GM12892 (cell line): ENCODE measurements at regions not wholly inside any gene's neighbourhood (a gene's known extent, or its start where the extent isn't known, plus 50 kb on each side); places are given as distances from the start of the nearest gene placed in this dataset.

Experiments
- DNase-seq: peaks from one replicate; pipeline ENCODE4 v3.0.0; 2011; ENCODE audit not compliant: insufficient read length
- FAIRE-seq: peaks from 2 replicates; lab custom pipeline; 2011; peaks lifted over from hg19 to GRCh38; lab: Jason Lieb, UNC
- POLR2A ChIP-seq: IDR thresholded peaks from 2 replicates; pipeline ENCODE4 v1.6.1; 2011; ENCODE audit warnings: low read depth, low read length, control low read depth
- POLR2AphosphoS5 ChIP-seq: IDR thresholded peaks from 2 replicates; pipeline ENCODE4 v1.6.1; 2011; ENCODE audit warnings: low read depth, low read length, control low read depth
- TAF1 ChIP-seq: IDR thresholded peaks from 2 replicates; pipeline ENCODE4 v1.6.1; 2011; ENCODE audit warnings: low read depth, mild to moderate bottlenecking, control low read depth, low read length, borderline replicate concordance

- no peak for DNase-seq
- TF ChIP-seq POLR2AphosphoS5, result no peak
- no peak for TF ChIP-seq TAF1
- TF ChIP-seq POLR2A, result no peak
- FAIRE-seq, result no peak
Measured at GRCh38 chr6:44731485-44732095, 344.1 kb downstream of the CDC5L start.

GRCh38 chr6:44732243-44732642 is 344.7 kb downstream of the CDC5L start:
- FAIRE-seq, result no peak
- DNase-seq, result no peak
- TF ChIP-seq POLR2AphosphoS5, result no peak
- TF ChIP-seq TAF1, result no peak
- TF ChIP-seq POLR2A, result no peak

- TF ChIP-seq TAF1 (no peak), POLR2AphosphoS5 (no peak), POLR2A (no peak)
- DNase-seq, result no peak
Measured at GRCh38 chr6:44733126-44733525, 345.6 kb downstream of the CDC5L start.

GRCh38 chr6:44733868-44734267 is 346.4 kb downstream of the CDC5L start:
- no peak for FAIRE-seq
- TF ChIP-seq TAF1, result no peak
- no peak for TF ChIP-seq POLR2A
- TF ChIP-seq POLR2AphosphoS5, result no peak
- no peak for DNase-seq

More at GRCh38 chr6:44733126-44733525, 345.6 kb downstream of the CDC5L start:
- no peak for FAIRE-seq

GRCh38 chr6:44734886-44735629 is 347.6 kb downstream of the CDC5L start:
- DNase-seq (no peak), FAIRE-seq (peak; percentile 75)
- no peak for TF ChIP-seq POLR2A
- no peak for TF ChIP-seq TAF1
- no peak for TF ChIP-seq POLR2AphosphoS5

GRCh38 chr6:44735630-44735963 is 348.1 kb downstream of the CDC5L start:
- FAIRE-seq (peak; percentile 92), DNase-seq (no peak)
- TF ChIP-seq POLR2A (no peak), TAF1 (no peak), POLR2AphosphoS5 (no peak)

- no peak for TF ChIP-seq TAF1
- no peak for TF ChIP-seq POLR2A
- TF ChIP-seq POLR2AphosphoS5, result no peak
- DNase-seq (no peak), FAIRE-seq (no peak)
Measured at GRCh38 chr6:44737341-44737740, 349.8 kb downstream of the CDC5L start.

- DNase-seq, result no peak
- TF ChIP-seq POLR2A (no peak), POLR2AphosphoS5 (no peak), TAF1 (no peak)
- peak; percentile 88 for FAIRE-seq
Measured at GRCh38 chr6:44737829-44738528, 350.5 kb downstream of the CDC5L start.

- no peak for TF ChIP-seq POLR2A
- TF ChIP-seq POLR2AphosphoS5, result no peak
- no peak for TF ChIP-seq TAF1
Measured at GRCh38 chr6:44738601-44739146, 351.2 kb downstream of the CDC5L start.

GRCh38 chr6:44739181-44739580 is 351.7 kb downstream of the CDC5L start:
- DNase-seq (no peak), FAIRE-seq (no peak)
- no peak for TF ChIP-seq POLR2AphosphoS5
- no peak for TF ChIP-seq TAF1
- no peak for TF ChIP-seq POLR2A

More at GRCh38 chr6:44738601-44739146, 351.2 kb downstream of the CDC5L start:
- FAIRE-seq (peak; percentile 70), DNase-seq (no peak)

GRCh38 chr6:44740566-44741120 is 353.1 kb downstream of the CDC5L start:
- TF ChIP-seq TAF1 (no peak), POLR2A (no peak), POLR2AphosphoS5 (no peak)
- FAIRE-seq (no peak), DNase-seq (no peak)

- DNase-seq (no peak), FAIRE-seq (no peak)
- no peak for TF ChIP-seq POLR2A
- TF ChIP-seq POLR2AphosphoS5, result no peak
- no peak for TF ChIP-seq TAF1
Measured at GRCh38 chr6:44742201-44742600, 354.7 kb downstream of the CDC5L start.
